HG03097 (cell line): ENCODE measurements at regions not wholly inside any gene's neighbourhood (a gene's known extent, or its start where the extent isn't known, plus 50 kb on each side); places are given as distances from the start of the nearest gene placed in this dataset.

Experiments
- ATAC-seq: cut with Tn5 transposase; IDR thresholded peaks from one replicate; pipeline ENCODE4 v1.9.1; 2021; ENCODE audit not compliant: unreplicated experiment, low FRiP score

DNA sequence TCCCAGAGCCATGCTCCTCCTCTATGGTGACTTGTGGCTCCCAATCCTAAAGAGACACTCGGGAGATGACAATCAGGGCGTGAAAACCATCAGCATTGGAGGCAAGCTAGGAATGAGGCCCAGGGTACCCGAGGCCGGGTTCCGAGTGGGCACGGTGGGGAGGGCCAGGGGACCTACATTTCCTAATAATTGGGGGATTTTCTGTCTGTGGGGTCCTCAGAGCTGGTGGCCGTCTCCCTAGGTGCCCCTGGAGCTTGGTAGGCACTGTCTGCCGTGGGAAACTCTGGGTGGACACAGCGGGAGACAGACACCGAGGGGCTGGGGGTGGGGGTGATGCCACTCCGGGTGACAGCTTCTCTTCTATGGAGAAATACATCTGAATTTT is 312.5 kb upstream of the TNRC6C start:
- no peak for ATAC-seq

DNA sequence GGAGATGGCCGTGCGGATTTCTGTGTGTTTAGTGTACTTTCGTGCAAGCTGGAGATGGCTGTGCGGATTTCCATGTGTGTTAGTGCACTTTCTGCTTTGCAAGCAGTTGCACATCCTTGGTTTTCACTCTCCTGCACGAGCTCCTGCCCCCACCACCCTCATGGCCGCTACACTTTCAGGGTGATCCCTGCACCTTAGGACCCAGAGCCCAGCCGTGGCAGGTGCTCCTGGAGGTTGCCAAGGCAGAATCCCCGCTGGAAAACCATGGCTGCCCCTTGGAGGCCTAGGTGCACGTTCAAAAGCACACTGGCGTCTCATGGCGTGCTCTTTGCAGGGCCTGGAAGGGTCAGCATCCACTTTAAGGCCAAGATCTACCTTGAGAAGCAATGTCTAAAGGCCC is 311.0 kb upstream of the TNRC6C start:
- ATAC-seq, result no peak

DNA sequence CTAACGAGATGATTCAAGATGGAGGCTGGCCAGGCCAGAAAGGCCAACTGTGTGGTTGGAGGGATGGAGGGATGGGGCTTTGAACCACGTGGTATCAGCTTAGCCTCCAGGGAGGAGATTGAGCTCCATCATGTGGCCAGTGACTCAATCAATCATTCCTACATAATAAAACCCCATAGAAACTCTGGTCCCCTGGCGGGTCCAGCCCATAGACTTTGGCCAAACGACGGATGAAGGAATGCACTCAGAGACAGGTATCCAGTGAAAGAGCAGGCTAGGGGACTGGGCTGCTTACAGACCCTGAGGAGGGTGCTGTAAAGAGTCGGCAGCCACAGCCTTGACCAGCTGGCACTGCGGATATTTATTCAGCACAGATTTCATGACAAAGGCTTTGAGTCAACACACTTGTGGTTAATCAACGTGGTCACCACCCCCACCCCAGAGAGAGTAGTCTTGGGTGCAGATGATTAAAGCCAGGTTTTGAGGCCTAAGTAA is 308.7 kb upstream of the TNRC6C start:
- ATAC-seq, result no peak

DNA sequence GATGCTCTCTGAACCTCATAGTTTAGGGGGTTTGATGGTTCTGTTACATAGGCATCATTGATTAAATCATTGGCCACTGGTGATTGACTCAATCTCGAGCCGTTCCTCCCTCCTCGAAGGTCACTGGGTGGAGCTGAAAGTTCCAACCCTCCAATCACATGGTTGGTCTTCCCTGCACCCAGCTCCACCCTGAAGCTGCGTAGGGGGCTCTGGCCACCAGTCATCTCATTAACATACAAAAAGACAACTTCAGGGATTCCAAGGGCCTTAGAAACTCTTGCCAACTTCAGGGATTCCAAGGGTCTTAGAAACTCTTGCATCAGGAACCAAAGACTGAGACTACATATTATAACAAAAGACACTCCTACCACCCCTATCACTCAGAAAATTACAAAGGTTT is 306.5 kb upstream of the TNRC6C start:
- no peak for ATAC-seq

DNA sequence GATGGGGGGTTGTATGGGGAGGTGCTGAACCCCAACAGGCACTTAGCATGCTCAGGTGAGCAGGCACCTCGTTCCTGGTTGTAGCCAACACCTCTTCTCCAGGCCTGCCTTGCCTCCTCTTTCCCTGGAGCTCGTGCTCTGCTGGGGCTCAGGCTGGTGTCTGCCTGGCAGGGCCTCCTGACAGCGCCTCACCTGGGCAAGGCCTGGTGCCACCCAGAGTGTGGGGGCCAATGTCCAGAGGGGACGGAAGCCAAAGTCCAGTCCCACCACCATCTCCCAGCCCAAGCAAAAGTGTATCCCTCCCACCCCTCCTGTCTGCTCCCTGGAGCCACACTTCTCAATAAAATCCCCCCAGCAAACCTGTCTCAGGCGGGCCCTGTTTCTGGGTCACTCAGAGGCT is 304.2 kb upstream of the TNRC6C start:
- ATAC-seq, result no peak

DNA sequence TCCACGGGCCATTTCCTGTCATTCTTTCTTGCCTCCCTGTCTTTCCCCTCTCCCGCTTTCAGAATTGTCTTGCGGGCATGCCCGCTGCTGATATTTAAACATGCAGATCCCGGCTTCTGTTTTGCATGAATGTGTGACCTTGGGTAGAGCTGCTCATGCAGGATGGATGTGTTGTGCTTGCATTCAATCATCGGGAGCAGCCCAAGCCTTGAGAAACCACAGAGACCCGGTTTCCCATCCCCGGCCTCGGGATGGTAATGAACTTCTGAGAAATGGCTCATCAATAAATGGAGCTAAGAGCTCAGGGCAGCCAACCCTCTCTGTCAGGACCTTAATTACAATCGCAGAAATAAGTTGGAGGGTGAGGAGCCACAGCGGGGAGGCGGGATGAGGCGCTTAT is 303.7 kb upstream of the TNRC6C start:
- no peak for ATAC-seq

DNA sequence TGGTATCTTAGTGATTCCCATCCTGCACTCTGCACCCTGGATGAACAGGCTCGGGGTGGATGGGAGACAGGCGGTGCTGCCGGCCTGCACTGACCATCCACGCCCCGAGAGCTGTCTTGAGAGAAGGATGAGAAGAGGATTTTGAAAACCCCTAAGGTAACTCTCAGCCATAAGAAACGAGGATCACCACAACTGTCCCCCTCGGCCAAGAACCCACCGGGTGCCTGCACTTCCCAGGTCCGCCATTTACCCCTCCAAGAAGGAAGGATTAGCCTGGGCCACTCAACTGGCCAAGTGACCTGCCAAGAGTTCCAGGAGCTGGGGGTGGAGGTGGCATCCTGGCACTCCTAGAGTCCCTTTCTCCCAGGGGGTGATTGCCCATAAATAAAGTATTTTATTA is 302.4 kb upstream of the TNRC6C start:
- ATAC-seq, result no peak

DNA sequence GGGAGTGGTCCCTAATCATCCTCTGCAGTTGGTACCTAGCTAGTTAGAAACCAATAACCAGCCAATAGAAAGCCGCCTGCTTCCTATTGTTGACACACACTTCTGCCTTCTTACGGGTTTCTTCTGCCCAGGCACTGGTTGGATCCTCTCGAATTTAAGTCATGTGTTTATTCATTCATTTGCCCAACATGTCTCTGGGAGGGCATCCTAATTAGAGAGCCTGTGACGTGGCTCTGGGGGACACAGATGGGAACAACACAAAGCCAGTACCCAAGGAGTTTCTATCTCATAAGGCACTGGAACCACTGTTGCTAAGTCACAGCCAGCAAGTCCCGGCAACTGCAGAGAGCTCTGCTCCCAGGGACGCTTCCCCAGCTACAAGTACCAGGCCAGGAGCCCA is 300.7 kb upstream of the TNRC6C start:
- ATAC-seq, result no peak

DNA sequence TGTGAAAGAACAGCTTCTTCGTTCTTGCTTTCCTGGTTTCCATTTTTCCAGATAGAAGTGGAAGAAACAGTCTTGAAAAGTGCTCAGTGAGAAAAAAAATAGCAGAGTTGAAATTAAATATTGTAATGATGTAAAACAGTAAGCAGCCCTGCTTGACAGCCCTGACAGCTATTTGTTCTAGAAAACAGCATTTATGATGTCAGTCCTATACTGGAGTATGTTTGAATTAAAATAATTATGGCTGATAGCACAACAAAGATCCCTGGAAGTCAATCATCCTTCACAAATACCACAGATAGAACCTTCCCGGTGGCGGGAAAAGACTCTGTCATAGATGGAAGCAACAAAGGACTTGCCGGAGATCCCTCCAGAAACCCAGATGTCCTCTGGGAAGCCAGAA is 298.0 kb upstream of the TNRC6C start:
- ATAC-seq, result no peak

DNA sequence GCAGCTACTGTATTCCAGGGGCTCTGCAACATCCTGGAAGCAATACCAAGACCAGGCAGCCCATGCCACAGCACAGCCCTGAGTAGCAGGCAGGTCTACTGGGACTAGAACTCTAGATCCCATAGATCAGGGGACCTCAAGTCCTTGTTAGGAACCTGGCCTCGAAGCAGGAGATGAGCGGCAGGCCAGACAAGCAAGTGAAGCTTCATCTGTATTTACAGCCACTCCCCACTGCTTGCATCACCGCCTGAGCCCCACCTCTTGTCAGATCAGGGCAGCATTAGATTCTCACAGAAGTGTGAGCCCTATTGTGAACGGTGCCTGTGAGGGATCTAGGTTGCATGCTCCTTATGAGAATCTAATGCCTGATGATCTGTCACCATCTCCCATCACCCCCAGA is 295.7 kb upstream of the TNRC6C start:
- ATAC-seq, result no peak

DNA sequence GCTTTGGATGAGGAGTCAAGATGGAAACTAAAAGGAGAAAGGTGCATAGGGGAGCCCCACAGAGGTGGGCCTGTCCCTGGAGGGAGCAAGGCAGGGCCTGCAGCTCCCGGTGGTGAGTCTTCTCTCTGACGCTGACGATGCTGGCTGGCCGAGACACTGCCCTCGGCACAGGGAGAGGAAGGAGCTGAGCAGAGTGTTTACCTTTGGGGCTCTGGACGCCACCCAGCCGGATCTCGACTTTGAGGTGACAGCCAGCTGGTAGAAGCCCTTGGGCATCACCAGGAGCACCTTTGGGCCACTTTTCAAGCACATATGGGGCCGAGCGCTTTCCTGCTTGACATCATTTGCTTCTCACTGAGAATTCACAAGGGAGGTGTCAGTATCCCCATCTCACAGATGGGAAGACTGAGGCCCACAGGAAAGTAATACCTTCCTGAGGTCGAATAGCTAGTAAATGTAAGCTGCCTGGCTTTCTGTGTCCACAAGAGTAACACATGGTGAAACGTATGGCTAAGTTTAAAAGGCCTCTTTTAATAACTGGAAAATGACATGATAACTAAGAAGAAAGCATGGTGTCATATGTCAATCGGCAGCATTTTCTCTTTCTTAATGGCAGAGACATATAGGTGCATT is 294.3 kb upstream of the TNRC6C start:
- ATAC-seq, result no peak

DNA sequence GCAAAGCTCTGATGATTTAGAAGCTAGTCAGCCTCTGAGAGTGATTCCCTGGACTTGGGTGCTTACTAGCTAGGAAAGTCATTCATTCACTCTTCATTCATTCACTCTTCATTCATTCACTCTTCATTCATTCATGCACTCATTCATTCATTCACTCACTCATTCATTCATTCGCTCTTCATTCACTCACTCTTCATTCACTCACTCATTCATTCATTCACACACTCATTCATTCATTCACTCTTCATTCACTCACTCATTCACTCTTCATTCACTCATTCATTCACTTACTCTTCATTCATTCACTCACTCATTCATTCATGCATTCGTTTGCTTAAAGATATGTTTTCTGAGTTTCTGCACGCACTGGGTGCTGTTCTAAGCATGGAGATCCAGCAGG is 292.7 kb upstream of the TNRC6C start:
- no peak for ATAC-seq

DNA sequence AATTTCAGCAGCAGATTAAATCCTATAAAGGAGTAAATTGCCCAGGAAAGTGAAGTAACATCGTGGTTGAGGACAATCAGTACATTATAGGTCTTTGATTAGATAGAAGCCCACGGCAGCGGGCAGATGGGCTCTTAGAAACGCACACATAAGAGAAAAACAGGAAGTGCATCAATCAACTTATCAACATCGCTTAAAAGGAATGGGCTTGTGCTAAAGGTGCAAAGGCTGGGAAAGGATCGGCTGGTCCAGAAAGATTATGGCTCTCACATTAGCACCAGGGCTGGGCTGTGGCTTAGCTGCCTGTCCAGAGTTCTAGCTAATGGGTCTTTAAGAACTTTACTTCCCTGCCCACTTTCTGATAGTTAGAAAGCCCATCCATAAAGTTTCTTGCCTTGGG is 292.0 kb upstream of the TNRC6C start:
- no peak for ATAC-seq

DNA sequence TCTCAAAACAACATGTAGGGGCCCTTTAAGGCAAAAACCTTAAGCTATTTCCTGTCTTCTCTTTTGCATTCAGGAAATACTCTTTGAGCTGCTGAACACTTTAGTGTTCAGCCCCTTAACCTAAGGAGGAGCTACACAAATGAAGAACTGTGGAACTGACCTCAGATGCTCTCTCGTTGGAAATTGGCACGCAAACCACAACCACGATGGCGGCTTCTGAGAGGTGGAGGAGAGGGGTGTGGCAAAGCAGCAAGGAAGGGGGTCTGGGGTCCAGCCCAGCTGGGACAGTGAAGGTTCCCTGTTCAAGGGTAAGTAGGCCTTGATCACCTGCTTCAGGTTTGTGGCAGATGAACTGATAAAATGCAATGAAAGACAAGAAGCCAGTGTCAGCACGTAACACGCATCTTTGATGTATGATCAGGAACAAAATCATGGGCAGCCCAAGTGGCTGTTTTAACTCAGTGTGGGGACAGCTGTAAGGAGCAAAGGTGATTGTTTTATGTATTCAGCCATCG is 291.6 kb upstream of the TNRC6C start:
- ATAC-seq, result no peak

DNA sequence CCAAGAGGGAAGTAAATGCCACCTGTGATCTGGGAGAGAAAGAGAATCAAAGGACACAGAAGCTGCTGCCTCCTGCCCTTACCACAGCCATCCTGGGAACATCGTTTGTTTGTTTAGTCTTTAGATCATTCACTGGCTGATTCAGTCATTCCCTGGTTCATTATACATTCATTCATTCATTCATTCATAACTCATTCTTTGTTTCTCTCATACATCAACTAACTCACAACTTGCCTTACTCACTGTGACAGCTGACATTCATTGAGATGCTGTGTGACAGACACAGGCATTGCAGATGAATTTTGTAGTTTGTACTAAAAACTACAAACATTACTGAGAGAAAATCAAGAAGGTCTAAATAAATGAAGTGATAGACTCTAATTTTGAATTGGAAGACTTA is 291.0 kb upstream of the TNRC6C start:
- no peak for ATAC-seq

DNA sequence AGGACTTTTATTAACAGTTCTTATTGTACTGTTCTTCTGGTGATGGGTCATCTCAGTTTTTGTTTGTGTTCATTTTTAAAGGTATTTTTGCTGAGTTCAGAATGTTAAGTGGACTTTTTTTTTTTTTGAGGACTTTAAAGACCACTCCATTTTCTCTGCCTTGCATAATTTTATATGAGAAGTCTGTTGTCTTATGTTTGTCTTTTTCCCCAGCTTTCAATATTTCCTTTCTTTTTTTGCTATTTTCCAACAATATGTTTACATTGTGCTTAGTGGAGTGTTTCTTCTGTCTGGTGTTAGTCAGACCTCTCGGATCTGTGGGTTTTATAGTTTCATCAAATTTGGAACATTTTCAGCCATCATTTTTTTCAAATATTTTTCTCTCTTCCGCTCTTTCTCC is 290.0 kb upstream of the TNRC6C start:
- no peak for ATAC-seq

DNA sequence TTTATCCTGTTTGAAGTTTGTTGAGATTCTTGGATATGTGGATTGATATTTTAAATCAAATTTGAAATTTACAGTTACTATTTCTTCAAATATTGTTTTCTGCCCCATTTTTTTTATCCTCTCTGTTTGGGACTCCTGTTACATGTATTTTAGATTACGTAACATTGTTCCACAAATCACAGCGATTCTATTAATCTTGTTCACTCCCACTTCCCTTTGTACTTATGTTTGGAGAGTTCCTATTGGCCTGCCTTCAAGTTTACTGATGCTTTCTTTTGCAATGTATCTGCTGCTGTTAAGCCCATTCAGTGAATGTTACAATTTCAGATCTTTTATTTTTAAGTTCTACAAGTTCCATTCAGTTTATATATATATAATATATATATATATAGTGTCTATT is 288.3 kb upstream of the TNRC6C start:
- no peak for ATAC-seq

DNA sequence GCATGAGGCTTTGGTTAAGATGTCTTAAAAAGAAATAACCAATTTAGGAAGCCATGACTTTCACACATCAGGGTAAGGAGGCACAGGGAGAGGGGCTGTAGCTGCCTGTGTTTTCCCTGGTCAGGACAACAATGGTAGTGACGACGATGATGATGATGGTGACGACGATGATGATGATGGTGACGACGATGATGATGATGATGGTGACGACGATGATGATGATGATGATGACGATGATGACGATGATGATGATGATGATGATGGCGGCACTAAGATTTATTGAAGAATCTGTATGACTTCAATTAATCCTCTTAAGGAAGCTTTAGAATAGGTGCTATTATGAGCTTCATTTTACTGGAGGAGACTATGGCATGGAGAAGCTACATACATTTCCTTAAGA is 284.1 kb upstream of the TNRC6C start:
- no peak for ATAC-seq

DNA sequence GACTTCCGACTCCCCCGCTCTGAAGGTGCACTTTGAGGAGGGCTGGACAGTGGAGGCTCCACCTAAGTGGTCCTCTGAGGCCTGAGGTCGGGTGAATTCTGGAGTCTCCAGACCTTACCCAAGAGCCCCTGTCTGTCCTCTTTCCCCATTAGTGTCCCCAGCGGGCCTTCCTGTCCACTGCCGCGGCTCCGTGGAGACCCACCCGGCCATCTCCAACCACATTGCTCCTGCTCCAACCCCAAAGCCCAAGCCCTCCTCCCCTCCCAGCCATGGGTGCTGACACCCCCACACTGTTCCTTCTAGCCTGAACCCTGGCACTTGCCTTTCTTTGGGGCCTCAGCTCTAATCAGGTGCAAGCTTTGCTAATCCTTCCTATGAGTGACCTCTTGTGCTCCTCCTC is 283.1 kb upstream of the TNRC6C start:
- no peak for ATAC-seq

DNA sequence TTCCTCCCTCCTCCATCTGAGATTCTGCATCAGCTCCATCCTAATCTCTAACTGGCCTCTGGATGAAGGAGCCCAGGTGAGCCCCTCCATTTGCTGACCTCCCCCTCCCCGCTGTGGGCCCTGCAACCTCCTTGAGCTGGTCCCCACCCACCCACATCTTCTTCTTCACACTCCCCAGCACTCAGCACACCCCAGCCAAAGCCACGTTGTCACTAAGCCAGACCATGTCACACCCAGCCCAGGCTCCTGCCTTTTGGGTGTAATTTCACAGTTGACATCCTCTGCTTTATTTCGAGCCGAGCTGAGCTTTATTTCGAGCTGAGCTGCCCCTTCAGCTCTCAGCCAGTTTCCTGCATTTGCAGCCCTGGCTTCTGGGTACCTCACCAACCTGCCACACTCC is 282.7 kb upstream of the TNRC6C start:
- no peak for ATAC-seq

DNA sequence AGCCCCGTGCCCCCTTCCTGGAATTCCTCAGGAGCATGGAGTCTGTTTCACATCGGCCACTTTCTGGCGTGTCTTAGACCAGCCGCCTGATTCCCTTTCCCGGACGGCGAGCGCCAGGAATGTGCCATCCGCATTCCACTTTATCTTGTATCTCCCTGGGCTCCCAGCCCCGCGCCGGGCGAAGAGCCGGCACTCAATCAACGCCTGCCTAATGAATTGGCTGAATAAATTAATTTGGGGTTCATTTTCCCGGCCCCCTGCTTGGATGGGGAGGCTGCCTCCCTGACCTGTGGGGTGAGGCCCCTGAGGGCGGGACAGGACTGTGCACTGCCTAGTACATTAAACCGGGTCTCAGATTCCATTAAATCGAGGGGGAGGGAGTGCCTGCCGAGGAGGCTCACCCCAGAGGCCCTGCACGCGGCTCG is 282.3 kb upstream of the TNRC6C start:
- ATAC-seq, result no peak

DNA sequence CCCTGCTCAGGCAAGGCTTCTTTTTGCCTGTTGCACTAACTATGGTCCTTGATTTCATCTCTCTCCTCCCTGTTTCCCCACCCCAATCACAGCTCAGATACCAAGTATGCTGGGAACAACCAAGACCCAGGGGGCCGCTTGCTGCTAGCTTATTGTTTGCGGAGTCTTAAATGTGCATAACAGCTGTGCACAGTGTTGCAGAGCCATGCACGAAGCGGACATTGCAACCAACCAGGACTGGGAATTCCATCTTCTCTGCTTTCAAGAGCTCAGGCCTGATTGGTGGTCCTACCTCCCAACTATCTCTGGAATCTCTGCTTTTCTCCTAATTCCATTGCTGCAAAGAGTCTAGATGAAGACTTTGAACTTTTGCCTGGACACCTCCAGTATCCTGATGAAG is 281.3 kb upstream of the TNRC6C start:
- no peak for ATAC-seq

DNA sequence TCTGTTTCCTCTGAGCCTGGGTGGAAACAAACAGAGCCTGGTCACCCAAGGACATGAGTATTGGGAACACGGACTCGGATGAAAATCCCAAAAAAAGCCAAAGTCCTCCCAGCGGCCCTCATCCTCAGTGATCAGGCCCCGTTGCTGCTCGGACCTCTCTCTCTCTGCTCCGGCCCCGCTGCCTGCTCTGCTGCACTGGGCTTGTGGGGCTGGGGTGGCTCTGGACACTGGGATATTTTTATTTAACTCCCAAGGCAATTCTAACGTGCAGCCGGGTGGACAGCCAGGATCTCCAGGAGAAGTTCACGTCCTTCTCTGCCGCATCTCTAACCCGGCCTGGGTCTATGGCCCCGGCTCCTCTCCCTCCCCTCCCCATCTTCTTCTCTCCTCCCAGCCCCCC is 280.9 kb upstream of the TNRC6C start:
- no peak for ATAC-seq
